ENCODE measurements at regions not wholly inside any gene's neighbourhood (a gene's known extent, or its start where the extent isn't known, plus 50 kb on each side); places are given as distances from the start of the nearest gene placed in this dataset.

DNA sequence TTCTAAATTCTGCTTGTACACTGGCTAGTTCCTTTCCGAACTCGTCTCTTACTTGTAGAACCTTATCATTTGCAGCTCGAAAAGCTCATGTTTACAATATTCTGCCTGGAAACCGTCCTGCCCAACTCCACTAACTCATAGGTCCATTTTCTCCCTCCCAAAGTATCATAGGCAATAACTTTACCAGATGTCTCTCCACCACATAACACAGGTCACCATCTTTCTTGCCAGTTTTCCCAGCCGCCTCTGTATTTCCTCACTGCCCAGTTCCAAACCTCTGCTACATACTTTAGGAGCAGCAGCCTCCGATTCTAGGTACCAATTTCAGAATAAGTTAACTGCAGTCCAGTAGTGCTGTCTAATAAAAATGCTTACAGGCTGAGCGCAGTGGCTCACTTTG is 259.5 kb downstream of the GLI2 start:
- peaks cover 12% of the 10 kb centered on the region for H3K36me3 Mint-ChIP-seq
- ChIA-PET CTCF (interaction anchor here (1.3 to 1.6 kb wide), 3 partner anchors 23 to 75 kb away, joined by 3 read pairs; no protein-coding TSS in a partner anchor), POLR2A (interaction anchor here (1.1 kb wide), 1 partner anchor 80 kb away, joined by 3 read pairs; no protein-coding TSS in a partner anchor)
- no peaks in the 10 kb centered on the region for H3K4me1 Mint-ChIP-seq
- H3K27me3 Mint-ChIP-seq (ENCODE audit: low read depth): peaks cover 14% of the 10 kb centered on the region
- no peak overlapping the region for H3K4me3 Mint-ChIP-seq
- TF ChIP-seq ATF3 (CRISPR knock-in tag; conservative IDR thresholded peaks at IDR 0.05) (no peak), SMAD4 (CRISPR knock-in tag; IDR thresholded peaks at IDR 0.05) (no peak), TCF7 (CRISPR knock-in tag; IDR thresholded peaks at IDR 0.05; ENCODE audit: low read depth) (no peak), EMX1 (CRISPR knock-in tag; IDR thresholded peaks at IDR 0.05) (no peak), SOX15 (CRISPR knock-in tag; IDR thresholded peaks at IDR 0.05) (no peak), FOXP1 (CRISPR knock-in tag; IDR thresholded peaks at IDR 0.05; ENCODE audit: borderline replicate concordance) (no peak)
- TF ChIP-seq, protein P1, sequence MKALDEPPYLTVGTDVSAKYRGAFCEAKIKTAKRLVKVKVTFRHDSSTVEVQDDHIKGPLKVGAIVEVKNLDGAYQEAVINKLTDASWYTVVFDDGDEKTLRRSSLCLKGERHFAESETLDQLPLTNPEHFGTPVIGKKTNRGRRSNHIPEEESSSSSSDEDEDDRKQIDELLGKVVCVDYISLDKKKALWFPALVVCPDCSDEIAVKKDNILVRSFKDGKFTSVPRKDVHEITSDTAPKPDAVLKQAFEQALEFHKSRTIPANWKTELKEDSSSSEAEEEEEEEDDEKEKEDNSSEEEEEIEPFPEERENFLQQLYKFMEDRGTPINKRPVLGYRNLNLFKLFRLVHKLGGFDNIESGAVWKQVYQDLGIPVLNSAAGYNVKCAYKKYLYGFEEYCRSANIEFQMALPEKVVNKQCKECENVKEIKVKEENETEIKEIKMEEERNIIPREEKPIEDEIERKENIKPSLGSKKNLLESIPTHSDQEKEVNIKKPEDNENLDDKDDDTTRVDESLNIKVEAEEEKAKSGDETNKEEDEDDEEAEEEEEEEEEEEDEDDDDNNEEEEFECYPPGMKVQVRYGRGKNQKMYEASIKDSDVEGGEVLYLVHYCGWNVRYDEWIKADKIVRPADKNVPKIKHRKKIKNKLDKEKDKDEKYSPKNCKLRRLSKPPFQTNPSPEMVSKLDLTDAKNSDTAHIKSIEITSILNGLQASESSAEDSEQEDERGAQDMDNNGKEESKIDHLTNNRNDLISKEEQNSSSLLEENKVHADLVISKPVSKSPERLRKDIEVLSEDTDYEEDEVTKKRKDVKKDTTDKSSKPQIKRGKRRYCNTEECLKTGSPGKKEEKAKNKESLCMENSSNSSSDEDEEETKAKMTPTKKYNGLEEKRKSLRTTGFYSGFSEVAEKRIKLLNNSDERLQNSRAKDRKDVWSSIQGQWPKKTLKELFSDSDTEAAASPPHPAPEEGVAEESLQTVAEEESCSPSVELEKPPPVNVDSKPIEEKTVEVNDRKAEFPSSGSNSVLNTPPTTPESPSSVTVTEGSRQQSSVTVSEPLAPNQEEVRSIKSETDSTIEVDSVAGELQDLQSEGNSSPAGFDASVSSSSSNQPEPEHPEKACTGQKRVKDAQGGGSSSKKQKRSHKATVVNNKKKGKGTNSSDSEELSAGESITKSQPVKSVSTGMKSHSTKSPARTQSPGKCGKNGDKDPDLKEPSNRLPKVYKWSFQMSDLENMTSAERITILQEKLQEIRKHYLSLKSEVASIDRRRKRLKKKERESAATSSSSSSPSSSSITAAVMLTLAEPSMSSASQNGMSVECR (CRISPR knock-in tag; IDR thresholded peaks at IDR 0.05; ENCODE audit: borderline replicate concordance): no peak
- TF ChIP-seq, protein P2, sequence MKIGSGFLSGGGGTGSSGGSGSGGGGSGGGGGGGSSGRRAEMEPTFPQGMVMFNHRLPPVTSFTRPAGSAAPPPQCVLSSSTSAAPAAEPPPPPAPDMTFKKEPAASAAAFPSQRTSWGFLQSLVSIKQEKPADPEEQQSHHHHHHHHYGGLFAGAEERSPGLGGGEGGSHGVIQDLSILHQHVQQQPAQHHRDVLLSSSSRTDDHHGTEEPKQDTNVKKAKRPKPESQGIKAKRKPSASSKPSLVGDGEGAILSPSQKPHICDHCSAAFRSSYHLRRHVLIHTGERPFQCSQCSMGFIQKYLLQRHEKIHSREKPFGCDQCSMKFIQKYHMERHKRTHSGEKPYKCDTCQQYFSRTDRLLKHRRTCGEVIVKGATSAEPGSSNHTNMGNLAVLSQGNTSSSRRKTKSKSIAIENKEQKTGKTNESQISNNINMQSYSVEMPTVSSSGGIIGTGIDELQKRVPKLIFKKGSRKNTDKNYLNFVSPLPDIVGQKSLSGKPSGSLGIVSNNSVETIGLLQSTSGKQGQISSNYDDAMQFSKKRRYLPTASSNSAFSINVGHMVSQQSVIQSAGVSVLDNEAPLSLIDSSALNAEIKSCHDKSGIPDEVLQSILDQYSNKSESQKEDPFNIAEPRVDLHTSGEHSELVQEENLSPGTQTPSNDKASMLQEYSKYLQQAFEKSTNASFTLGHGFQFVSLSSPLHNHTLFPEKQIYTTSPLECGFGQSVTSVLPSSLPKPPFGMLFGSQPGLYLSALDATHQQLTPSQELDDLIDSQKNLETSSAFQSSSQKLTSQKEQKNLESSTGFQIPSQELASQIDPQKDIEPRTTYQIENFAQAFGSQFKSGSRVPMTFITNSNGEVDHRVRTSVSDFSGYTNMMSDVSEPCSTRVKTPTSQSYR (CRISPR knock-in tag; IDR thresholded peaks at IDR 0.05): no peak
- DNase-seq (ENCODE audit: low spot score): no peak
- ATAC-seq: no peak
- no peak overlapping the region for H3K27ac Mint-ChIP-seq
- H3K9me3 Mint-ChIP-seq: no peaks in the 10 kb centered on the region

DNA sequence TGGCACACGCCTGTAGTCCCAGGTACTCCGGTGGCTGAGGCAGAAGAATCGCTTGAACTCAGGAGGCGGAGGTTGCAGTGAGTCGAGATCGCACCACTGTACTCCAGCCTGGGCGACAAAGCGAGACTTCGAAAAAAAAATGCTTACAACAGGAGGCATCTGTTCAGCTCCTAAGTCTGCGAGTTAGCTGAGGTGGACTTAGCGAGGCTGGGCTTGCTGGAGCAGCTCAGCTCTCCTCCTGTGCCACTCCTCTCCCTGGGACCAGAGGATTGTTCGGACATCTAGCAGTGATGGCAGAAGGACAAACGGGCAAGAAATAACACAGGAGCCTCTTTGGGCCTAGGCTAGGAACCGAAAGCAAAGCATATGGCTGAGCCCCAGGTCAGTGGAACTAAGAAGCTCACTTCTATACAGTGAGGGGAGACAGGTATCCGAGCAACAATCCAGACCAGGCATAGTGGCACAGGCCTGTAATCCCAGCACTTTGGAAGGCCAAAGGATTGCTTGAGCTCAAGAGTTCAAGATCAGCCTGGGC is 260.1 kb downstream of the GLI2 start:
- H3K4me3 Mint-ChIP-seq: no peak overlapping the region
- TF ChIP-seq CREM (CRISPR knock-in tag; IDR thresholded peaks at IDR 0.05): no peak
- TF ChIP-seq NR1H2 (CRISPR knock-in tag; IDR thresholded peaks at IDR 0.05): no peak
- no peak for TF ChIP-seq ZNF423 (CRISPR knock-in tag; IDR thresholded peaks at IDR 0.05)
- no peak for TF ChIP-seq HMGXB4 (CRISPR knock-in tag; IDR thresholded peaks at IDR 0.05)
- no peak for TF ChIP-seq ELF4 (CRISPR knock-in tag; IDR thresholded peaks at IDR 0.05; ENCODE audit: low read depth)
- TF ChIP-seq, protein P1 (CRISPR knock-in tag; IDR thresholded peaks at IDR 0.05; ENCODE audit: borderline replicate concordance): no peak
- no peak for DNase-seq (ENCODE audit: low spot score)
- no peaks in the 10 kb centered on the region for H3K9me3 Mint-ChIP-seq
- H3K4me1 Mint-ChIP-seq: no peaks in the 10 kb centered on the region
- peaks cover 8% of the 10 kb centered on the region for H3K36me3 Mint-ChIP-seq
- CTCF ChIA-PET: interaction anchor here (0.6 to 1.6 kb wide), 3 partner anchors 22 to 300 kb away, joined by 3 to 5 read pairs (median 3); no protein-coding TSS in a partner anchor
- POLR2A ChIA-PET: interaction anchor here (0.6 to 1.1 kb wide), 3 partner anchors 50 to 102 kb away, joined by 3 read pairs; no protein-coding TSS in a partner anchor
- ATAC-seq: no peak
- peaks cover 20% of the 10 kb centered on the region for H3K27me3 Mint-ChIP-seq (ENCODE audit: low read depth)
- H3K27ac Mint-ChIP-seq: no peak overlapping the region
